ENCODE measurements at regions not wholly inside any gene's neighbourhood (a gene's known extent, or its start where the extent isn't known, plus 50 kb on each side); places are given as distances from the start of the nearest gene placed in this dataset.
"Not testable (repeated sequence)": the region's sequence is repeated elsewhere in the genome, so short reads cannot be mapped to it uniquely, and the experiment has no call there.

DNA sequence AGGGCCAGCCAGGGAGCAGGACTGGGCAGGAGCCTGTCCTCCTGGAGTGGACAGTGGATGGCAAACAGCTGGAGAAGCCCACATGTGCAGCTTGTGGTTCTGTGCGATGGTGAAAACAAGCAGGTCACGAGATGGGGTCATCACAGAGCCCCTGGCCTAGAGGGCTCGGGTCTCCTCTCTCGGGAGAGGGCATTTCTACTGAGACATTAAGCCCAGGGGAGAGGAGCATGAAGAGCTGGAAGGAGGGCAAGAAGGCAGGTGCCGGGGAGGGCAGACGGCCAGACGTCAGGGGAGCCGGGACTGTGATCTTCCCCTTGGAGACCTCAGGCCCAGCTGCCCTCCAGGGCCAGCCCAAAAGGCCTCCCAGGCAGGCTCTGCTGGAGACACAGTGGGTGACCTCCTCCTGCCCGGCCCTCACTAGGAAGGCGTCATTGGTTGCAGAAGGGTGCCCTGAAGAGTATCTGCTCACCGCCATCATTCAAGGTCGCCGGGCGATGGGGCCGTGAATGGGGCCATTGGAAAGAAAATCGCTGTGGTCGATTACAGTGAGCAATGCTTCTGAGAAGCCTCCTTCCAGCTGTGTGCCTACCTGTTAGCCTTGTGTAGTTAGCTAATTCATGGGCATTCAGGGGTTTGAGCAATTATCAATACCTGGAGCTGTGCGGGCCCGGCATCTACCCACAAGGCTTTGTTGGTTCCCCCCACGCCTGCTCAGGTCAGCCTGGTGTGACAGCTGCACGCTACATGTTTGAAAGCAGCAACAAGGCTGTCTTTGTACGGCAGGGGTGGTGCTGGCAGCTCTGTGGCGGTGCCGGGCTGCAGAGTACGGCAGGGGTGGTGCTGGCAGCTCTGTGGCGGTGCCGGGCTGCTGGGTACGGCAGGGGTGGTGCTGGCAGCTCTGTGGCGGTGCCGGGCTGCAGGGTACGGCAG, 72.3 kb upstream of the ACTRT2 start:
- Mint-ChIP-seq H3K9me3 (peaks cover under 1% of the 10 kb centered on the region), H3K4me3 (no peak overlapping the region), H3K27me3 (ENCODE audit: low read depth) (no peaks in the 10 kb centered on the region)

DNA sequence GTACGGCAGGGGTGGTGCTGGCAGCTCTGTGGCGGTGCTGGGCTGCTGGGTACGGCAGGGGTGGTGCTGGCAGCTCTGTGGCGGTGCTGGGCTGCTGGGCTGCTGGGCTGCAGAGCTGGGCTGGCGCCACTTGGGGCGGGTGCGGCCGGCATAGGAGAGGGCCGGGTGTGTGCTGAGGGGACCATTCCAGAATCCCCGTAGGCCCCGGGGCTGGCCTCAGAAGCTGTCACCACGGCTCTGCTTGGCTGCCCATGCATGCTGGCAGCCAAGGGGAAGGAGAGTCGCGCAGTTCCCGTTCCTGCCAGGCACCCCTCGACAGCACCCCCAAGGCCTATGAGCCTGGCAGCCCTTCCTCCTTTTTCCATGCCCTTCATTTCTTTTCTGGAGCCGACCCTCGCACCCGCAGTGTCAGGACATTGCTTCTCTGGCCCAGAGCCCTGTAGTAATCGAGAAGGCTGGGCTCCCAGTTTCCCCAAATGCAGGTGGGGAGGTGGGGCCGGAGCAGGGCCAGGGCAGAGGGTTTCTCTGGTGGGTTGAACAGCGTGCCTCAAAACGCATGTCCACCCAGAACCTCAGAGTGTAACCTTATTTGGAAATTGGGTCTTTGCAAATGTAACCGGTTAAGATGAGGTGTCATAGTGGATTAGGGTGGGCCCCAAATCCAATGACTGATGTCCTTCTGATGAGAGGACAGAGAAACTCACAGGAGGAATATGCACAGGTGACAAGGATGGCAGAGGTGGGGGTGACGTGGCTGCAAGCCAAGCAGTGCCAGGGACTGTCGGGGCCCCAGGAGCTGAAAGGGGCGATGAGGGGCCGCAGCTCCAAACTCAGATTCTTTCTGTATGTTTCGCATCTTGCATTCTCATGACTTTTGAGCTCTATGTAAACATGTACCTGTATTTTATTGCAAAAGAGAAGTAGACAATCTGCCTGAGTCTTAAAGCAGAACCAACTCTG, 71.0 kb upstream of the ACTRT2 start:
- H3K27me3 Mint-ChIP-seq (ENCODE audit: low read depth): no peaks in the 10 kb centered on the region
- no peaks in the 10 kb centered on the region for H3K4me1 Mint-ChIP-seq (ENCODE audit: low read depth)
- H3K36me3 Mint-ChIP-seq (ENCODE audit: low read depth): no peaks in the 10 kb centered on the region
- no peak overlapping the region for H3K27ac Mint-ChIP-seq
- H3K9me3 Mint-ChIP-seq: peaks cover 10% of the 10 kb centered on the region
- no peak overlapping the region for H3K4me3 Mint-ChIP-seq

More for the DNA sequence above, 72.3 kb upstream of the ACTRT2 start:
- no peak overlapping the region for H3K27ac Mint-ChIP-seq
- H3K4me1 Mint-ChIP-seq (ENCODE audit: low read depth): no peaks in the 10 kb centered on the region
- H3K36me3 Mint-ChIP-seq (ENCODE audit: low read depth): no peaks in the 10 kb centered on the region

DNA sequence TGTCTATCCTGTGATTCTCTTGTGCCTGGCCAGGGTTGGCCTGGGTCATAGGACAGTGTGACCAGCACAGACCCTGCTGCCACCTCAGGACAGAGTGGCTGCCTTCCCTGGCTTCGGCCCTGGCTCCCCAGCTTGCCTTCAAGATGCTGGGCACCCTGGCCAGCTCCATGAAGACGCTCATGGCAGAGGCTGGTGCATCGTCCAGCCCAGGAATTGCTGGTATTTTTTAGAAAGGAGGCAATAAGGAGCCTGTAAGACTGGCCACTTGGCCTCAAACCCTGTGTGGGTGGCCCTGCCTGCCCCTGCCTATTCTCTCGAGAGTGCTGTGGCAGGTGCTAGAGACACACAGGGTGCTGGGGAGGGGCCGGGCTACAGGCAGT, 70.4 kb upstream of the ACTRT2 start:
- H3K4me1 Mint-ChIP-seq (ENCODE audit: low read depth): no peaks in the 10 kb centered on the region
- no peak overlapping the region for H3K4me3 Mint-ChIP-seq

GRCh38 chr1:2951856-2952255, 69.4 kb upstream of the ACTRT2 start:
- Mint-ChIP-seq H3K4me1 (ENCODE audit: low read depth) (no peaks in the 10 kb centered on the region), H3K27me3 (ENCODE audit: low read depth) (no peaks in the 10 kb centered on the region), H3K9me3 (peaks cover 22% of the 10 kb centered on the region), H3K4me3 (no peak overlapping the region), H3K36me3 (ENCODE audit: low read depth) (no peaks in the 10 kb centered on the region), H3K27ac (no peak overlapping the region)

More for the DNA sequence above, 70.4 kb upstream of the ACTRT2 start:
- H3K27me3 Mint-ChIP-seq (ENCODE audit: low read depth): no peaks in the 10 kb centered on the region
- H3K9me3 Mint-ChIP-seq: peaks cover 12% of the 10 kb centered on the region
- H3K36me3 Mint-ChIP-seq (ENCODE audit: low read depth): no peaks in the 10 kb centered on the region
- H3K27ac Mint-ChIP-seq: no peak overlapping the region

DNA sequence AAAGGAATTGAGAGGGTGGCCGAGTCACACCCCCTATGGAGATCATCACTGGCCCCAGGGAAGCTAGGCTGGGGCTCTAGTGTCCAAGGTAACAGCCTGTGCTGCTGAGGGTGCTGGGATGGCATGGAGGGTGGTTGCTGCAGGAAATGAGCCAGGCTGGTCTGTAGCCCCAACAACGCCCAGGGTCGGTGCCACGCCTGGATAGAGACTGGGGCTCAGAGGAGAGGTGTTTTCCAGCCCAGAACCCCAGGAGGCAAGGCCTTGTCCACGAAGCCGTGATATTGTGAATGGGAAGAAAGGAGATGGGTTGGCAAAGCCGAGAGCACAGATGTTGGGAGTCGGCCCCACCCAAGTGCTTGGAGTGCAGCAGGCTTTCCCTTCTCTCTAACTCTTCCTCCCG, 68.9 kb upstream of the ACTRT2 start:
- H3K27me3 Mint-ChIP-seq (ENCODE audit: low read depth): no peaks in the 10 kb centered on the region
- H3K36me3 Mint-ChIP-seq (ENCODE audit: low read depth): no peaks in the 10 kb centered on the region
- H3K27ac Mint-ChIP-seq: no peak overlapping the region
- H3K4me3 Mint-ChIP-seq: no peak overlapping the region
- peaks cover 25% of the 10 kb centered on the region for H3K9me3 Mint-ChIP-seq
- no peaks in the 10 kb centered on the region for H3K4me1 Mint-ChIP-seq (ENCODE audit: low read depth)

GRCh38 chr1:2952992-2953391, 68.3 kb upstream of the ACTRT2 start:
- Mint-ChIP-seq H3K9me3 (peaks cover 31% of the 10 kb centered on the region), H3K4me3 (no peak overlapping the region), H3K36me3 (ENCODE audit: low read depth) (no peaks in the 10 kb centered on the region), H3K27me3 (ENCODE audit: low read depth) (no peaks in the 10 kb centered on the region), H3K4me1 (ENCODE audit: low read depth) (no peaks in the 10 kb centered on the region), H3K27ac (no peak overlapping the region)

DNA sequence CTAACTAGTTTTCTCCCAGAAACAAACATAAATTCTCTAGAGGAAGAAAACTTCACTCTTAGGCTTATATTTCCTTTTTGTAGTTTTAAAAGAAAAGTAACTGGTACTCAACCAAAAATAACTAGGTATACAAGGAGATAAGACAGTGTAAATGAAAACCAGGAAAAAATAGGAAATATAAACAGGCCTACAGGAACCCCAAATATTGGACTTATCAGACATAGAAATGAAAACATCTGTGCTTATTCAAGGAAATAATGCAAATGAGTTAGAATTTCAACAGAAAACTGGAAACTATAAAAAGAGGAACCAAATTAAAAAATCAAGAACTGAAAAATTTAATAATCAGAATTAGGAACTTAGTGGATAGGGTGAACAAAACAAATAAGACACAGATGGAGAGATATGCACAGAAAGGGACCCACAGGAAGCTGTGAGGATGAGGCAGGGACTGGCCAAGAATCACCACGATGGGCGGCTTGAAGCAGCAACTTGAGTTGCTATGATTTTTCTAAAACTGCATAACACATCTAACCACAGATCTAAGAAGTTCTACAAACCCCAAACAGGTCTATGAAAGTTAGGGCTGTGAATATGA, 67.5 kb upstream of the ACTRT2 start:
- no peak overlapping the region for H3K4me3 Mint-ChIP-seq
- no peak overlapping the region for H3K27ac Mint-ChIP-seq
- H3K4me1 Mint-ChIP-seq (ENCODE audit: low read depth): no peaks in the 10 kb centered on the region
- peaks cover 31% of the 10 kb centered on the region for H3K9me3 Mint-ChIP-seq
- no peaks in the 10 kb centered on the region for H3K27me3 Mint-ChIP-seq (ENCODE audit: low read depth)
- no peaks in the 10 kb centered on the region for H3K36me3 Mint-ChIP-seq (ENCODE audit: low read depth)

DNA sequence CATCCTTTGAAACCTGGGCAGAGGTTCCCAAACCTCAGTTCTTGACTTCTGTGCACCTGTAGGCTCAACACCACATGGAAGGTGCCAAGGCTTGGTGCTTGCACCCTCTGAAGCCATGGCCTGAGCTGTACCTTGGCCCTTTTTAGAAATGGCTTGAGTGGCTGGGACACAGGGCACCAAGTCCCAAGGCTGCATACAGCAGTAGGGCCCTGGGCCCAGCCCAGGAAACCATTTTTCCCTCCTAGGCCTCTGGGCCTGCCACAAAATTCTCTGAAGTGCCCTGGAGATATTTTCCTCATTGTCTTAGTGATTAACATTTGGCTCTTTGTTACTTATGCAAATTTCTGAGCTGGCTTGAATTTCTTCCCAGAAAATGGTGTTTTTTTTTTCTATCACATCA, 65.6 kb upstream of the ACTRT2 start:
- Mint-ChIP-seq H3K27me3 (ENCODE audit: low read depth) (no peaks in the 10 kb centered on the region), H3K36me3 (ENCODE audit: low read depth) (no peaks in the 10 kb centered on the region), H3K4me1 (ENCODE audit: low read depth) (no peaks in the 10 kb centered on the region), H3K9me3 (peaks cover 35% of the 10 kb centered on the region), H3K4me3 (no peak overlapping the region), H3K27ac (no peak overlapping the region)

- Mint-ChIP-seq H3K4me3 (no peak overlapping the region), H3K9me3 (peaks cover 35% of the 10 kb centered on the region), H3K27me3 (ENCODE audit: low read depth) (no peaks in the 10 kb centered on the region), H3K36me3 (ENCODE audit: low read depth) (no peaks in the 10 kb centered on the region), H3K4me1 (ENCODE audit: low read depth) (no peaks in the 10 kb centered on the region), H3K27ac (no peak overlapping the region)
These were observed 64.7 kb upstream of the ACTRT2 start for GRCh38 chr1:2956576-2956975.

- Mint-ChIP-seq H3K4me1 (ENCODE audit: low read depth) (no peaks in the 10 kb centered on the region), H3K4me3 (no peak overlapping the region), H3K36me3 (ENCODE audit: low read depth) (no peaks in the 10 kb centered on the region), H3K27me3 (ENCODE audit: low read depth) (no peaks in the 10 kb centered on the region), H3K27ac (no peak overlapping the region), H3K9me3 (peaks cover 35% of the 10 kb centered on the region)
These were observed 63.9 kb upstream of the ACTRT2 start for GRCh38 chr1:2957329-2957728.

DNA sequence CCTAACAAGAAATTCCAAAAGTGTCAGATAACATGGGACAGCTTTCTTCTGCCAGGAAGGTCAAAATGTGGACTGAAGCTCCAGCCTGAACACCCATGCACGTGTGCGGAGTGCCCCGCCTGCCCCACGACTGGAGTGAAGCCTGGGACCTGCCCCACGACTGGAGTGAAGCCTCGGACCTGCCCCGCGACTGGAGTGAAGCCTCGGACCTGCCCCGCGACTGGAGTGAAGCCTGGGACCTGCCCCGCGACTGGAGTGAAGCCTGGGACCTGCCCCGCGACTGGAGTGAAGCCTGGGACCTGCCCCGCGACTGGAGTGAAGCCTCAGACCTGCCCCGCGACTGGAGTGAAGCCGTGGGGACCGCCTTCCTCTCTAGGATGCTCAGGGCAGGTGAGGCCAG, 61.4 kb upstream of the ACTRT2 start:
- not testable (repeated sequence) for H3K36me3 Mint-ChIP-seq (ENCODE audit: low read depth); H3K27me3 Mint-ChIP-seq (ENCODE audit: low read depth); H3K27ac Mint-ChIP-seq; H3K4me3 Mint-ChIP-seq; H3K4me1 Mint-ChIP-seq (ENCODE audit: low read depth)
- peaks cover 26% of the 10 kb centered on the region for H3K9me3 Mint-ChIP-seq

- Mint-ChIP-seq H3K4me1 (ENCODE audit: low read depth) (no peaks in the 10 kb centered on the region), H3K36me3 (ENCODE audit: low read depth) (no peaks in the 10 kb centered on the region), H3K9me3 (peaks cover 21% of the 10 kb centered on the region), H3K27ac (no peak overlapping the region), H3K27me3 (ENCODE audit: low read depth) (no peaks in the 10 kb centered on the region), H3K4me3 (no peak overlapping the region)
These were observed 60.2 kb upstream of the ACTRT2 start for GRCh38 chr1:2961081-2961480.

DNA sequence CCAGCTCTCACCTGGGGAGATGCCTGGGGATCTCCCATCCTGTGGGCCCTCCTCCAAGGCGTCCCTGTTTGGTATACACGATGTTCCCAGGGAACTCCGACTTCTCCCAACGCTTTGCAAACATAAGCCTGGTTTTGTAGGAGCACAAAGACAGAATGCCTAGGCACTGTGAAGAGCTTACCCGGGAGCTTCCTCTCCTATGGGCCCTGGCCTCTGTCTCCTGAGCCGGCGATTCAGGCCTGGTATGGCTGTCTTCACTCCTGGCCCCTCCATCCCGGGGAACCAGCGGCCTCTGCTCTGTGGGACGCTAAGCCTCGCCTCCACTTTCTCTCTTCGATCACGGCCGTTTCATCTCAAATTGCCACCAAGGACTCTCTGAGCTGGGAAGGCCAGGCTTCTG, 59.6 kb upstream of the ACTRT2 start:
- Mint-ChIP-seq H3K27ac (no peak overlapping the region), H3K36me3 (ENCODE audit: low read depth) (no peaks in the 10 kb centered on the region), H3K4me1 (ENCODE audit: low read depth) (no peaks in the 10 kb centered on the region), H3K4me3 (no peak overlapping the region), H3K9me3 (peaks cover 15% of the 10 kb centered on the region), H3K27me3 (ENCODE audit: low read depth) (no peaks in the 10 kb centered on the region)

DNA sequence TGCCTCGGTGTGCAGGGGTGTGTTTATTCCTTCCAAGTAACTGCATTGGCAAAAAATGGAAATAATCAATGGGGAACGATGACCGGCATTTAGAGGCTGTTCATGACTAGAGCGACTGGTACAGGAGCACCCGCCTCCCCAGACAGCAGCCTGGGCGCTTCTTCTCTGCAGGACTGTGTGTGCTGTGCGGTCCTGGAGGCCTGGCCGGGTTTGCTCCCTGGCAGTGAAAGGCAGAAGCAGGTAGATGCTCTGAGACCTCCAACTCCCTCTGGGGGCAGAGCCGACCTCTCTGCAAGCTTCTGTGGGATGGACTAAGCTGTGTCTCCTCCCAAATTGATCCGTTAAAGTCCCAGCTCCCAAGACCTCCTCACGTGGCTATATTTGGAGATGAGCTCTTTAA, 59.2 kb upstream of the ACTRT2 start:
- Mint-ChIP-seq H3K36me3 (ENCODE audit: low read depth) (no peaks in the 10 kb centered on the region), H3K4me3 (no peak overlapping the region), H3K4me1 (ENCODE audit: low read depth) (no peaks in the 10 kb centered on the region), H3K27ac (no peak overlapping the region), H3K9me3 (peaks cover 11% of the 10 kb centered on the region), H3K27me3 (ENCODE audit: low read depth) (no peaks in the 10 kb centered on the region)

Measured in T-helper 1 cell treated with Interleukin-12 subunit alpha and Interleukin-12 subunit beta and Interleukin-4 antibody, amounts not matched to agents 30 μg/mL and 1 μg/mL, for 36 hours (primary cell).